ENCODE measurements at regions not wholly inside any gene's neighbourhood (a gene's known extent, or its start where the extent isn't known, plus 50 kb on each side); places are given as distances from the start of the nearest gene placed in this dataset.

DNA sequence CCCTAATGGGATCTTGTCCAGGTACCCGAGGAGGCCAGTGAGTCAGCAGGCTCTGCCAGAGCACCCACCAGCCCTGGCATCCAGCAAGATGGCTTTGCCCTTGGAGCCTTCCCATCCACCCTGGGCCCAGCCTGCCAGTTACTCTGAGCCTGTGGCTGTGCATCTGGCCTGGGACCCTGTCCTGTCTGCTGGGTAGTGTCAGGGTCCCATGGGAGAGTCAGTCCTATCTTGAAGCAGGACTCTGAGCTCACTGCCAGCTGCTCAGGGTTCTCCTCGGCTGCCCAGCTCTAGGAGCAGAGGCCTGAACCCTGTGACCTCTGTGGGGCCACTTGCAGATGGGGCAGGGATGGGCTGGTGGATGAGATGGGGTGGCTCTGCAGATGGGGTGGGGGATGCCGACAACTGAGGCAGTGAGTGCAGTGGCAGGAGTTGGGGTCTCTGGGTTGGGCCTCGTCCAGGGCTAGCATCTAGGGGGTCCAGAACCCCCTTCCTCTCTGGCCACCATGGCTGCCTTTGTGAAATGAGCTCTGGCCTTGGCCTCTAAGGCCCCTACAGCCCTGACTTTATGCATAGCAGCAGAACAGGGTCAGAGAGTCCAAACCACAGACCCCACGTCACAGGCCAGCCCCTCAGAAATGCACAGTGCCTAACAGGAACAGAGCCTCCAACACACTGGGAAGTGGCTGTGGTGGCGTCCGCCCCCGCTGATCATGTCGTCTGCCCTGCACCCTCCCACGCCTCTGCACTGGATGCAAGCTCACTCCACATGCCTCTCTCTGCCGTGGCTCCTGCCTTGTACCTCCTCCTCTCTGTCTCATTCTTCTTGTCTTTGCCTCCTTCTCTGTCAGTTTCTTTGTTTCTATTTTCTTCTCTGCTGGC is 88.1 kb upstream of the RET start:
- Mint-ChIP-seq H3K4me3 (no peak overlapping the region), H3K27ac (peak overlapping the region; percentile 0), H3K9me3 (no peaks in the 10 kb centered on the region), H3K36me3 (no peaks in the 10 kb centered on the region), H3K27me3 (no peaks in the 10 kb centered on the region), H3K4me1 (ENCODE audit: unreplicated experiment) (peaks cover 5% of the 10 kb centered on the region)
- TF ChIP-seq, protein P1, sequence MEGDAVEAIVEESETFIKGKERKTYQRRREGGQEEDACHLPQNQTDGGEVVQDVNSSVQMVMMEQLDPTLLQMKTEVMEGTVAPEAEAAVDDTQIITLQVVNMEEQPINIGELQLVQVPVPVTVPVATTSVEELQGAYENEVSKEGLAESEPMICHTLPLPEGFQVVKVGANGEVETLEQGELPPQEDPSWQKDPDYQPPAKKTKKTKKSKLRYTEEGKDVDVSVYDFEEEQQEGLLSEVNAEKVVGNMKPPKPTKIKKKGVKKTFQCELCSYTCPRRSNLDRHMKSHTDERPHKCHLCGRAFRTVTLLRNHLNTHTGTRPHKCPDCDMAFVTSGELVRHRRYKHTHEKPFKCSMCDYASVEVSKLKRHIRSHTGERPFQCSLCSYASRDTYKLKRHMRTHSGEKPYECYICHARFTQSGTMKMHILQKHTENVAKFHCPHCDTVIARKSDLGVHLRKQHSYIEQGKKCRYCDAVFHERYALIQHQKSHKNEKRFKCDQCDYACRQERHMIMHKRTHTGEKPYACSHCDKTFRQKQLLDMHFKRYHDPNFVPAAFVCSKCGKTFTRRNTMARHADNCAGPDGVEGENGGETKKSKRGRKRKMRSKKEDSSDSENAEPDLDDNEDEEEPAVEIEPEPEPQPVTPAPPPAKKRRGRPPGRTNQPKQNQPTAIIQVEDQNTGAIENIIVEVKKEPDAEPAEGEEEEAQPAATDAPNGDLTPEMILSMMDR (conservative IDR thresholded peaks at IDR 0.05) = no peak
- DNase-seq (ENCODE audit: extremely low spot score, unreplicated experiment) = no peak

DNA sequence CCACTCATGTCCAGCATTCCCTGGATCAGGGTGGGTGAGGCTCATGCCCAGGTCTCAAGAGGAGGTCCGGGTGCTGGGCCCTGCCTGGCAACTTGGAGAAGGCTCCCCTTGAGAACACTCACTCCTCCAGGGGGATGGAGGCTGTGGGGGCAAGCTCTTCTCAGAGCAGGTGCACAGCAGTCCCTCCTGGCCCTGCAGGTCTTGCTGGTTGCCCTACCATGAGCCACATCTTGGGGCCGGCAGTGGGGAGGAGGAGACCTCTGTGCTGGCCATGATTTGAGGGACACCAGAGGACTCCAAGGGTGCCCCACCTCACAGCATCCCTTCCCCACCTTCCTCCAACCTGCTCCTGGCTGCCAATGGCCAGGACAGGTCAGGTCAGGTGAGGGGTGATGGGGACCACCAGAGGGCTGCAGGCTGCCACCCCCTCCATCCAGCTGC is 87.4 kb upstream of the RET start:
- TF ChIP-seq, protein P1 (conservative IDR thresholded peaks at IDR 0.05) = no peak
- Mint-ChIP-seq H3K27ac (peak overlapping the region; percentile 0), H3K36me3 (no peaks in the 10 kb centered on the region), H3K9me3 (no peaks in the 10 kb centered on the region), H3K4me1 (ENCODE audit: unreplicated experiment) (peaks cover 5% of the 10 kb centered on the region), H3K4me3 (no peak overlapping the region), H3K27me3 (peaks cover under 1% of the 10 kb centered on the region)
- no peak for DNase-seq (ENCODE audit: extremely low spot score, unreplicated experiment)

- DNase-seq (ENCODE audit: extremely low spot score, unreplicated experiment) = no peak
- H3K27ac Mint-ChIP-seq = no peak overlapping the region
- H3K4me3 Mint-ChIP-seq = no peak overlapping the region
- H3K4me1 Mint-ChIP-seq (ENCODE audit: unreplicated experiment) = peaks cover 5% of the 10 kb centered on the region
- H3K27me3 Mint-ChIP-seq = peaks cover 3% of the 10 kb centered on the region
- TF ChIP-seq, protein P1 (conservative IDR thresholded peaks at IDR 0.05) = no peak
- H3K9me3 Mint-ChIP-seq = no peaks in the 10 kb centered on the region
- no peaks in the 10 kb centered on the region for H3K36me3 Mint-ChIP-seq
These were observed 86.7 kb upstream of the RET start for GRCh38 chr10:42990016-42990720.

DNA sequence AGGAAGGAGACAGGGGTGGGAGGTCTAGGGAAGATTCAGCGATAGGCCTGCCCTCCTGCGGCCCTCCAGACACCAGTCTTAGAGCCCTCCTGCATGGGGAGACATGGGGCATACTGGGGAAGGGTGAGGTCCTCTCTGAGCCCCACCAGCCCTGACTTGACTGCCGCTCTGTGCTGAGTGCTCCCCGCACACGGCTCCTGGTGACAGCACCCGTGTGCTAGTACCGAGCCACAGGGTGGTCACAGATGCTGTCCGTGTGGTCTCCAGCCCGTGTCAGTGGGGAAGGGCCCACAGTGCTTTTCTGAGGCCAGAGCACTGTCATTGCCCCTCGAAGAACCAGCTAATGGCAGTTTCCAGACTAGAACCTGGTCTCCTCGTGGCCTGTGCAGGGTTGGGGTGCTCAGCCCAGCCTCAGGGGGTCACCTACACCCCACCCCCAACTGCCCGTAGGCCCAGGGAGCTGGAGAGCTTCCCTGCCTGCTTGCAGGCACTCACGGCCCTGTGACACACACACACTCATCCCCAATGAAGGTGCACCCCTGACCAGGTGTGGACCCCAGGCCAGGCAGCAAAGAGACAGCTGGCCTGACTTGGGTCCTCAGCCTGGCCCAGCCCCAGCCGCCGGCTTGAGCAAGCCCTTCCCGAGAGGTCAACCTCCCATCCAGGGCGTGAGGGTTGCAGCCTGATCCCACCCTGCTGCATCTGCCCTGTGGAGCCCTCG is 86.0 kb upstream of the RET start:
- Mint-ChIP-seq H3K9me3 (no peaks in the 10 kb centered on the region), H3K27ac (no peak overlapping the region), H3K27me3 (peaks cover 3% of the 10 kb centered on the region), H3K36me3 (no peaks in the 10 kb centered on the region), H3K4me3 (no peak overlapping the region), H3K4me1 (ENCODE audit: unreplicated experiment) (peaks cover 5% of the 10 kb centered on the region)
- no peak for DNase-seq (ENCODE audit: extremely low spot score, unreplicated experiment)
- TF ChIP-seq, protein P1 (conservative IDR thresholded peaks at IDR 0.05) = no peak

DNA sequence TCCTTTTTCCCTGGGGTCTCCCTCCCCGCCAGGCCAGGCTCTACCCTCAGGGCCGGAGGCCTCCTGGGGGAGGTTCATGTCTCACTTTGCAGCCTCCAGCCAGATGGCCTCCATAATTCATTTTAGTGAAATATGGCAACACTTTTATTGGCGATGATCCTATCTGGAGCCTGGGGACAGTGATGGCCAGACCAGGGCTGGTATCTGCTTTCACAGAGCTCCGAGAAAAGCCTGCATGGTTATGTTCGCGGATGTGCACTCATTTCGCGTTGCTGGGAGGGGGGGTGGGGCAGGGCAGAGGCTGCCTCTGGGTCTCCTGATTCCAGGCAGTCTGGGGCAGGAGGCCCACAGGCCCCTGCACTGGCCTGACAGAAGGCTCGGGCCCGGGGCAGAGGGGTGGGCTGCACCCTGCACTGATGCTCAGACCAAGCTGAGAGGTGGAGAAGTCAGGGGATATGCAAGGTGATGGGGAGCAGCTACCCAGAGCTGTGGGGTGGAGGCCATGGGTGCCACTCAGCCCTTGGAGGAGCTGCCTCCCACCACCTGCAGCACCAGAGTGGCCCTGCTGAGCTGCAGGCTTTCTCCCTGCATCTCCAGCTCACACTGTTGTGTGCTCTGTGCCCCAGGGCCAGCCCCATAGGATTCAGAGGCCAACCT is 85.3 kb upstream of the RET start:
- H3K36me3 Mint-ChIP-seq = no peaks in the 10 kb centered on the region
- no peaks in the 10 kb centered on the region for H3K9me3 Mint-ChIP-seq
- H3K4me1 Mint-ChIP-seq (ENCODE audit: unreplicated experiment) = peaks cover 5% of the 10 kb centered on the region
- no peak for DNase-seq (ENCODE audit: extremely low spot score, unreplicated experiment)
- no peak overlapping the region for H3K27ac Mint-ChIP-seq
- H3K4me3 Mint-ChIP-seq = no peak overlapping the region
- TF ChIP-seq, protein P1 (conservative IDR thresholded peaks at IDR 0.05) = no peak
- H3K27me3 Mint-ChIP-seq = peaks cover 3% of the 10 kb centered on the region
